ENCODE measurements at regions not wholly inside any gene's neighbourhood (a gene's known extent, or its start where the extent isn't known, plus 50 kb on each side); places are given as distances from the start of the nearest gene placed in this dataset.

GRCh38 chr2:121090088-121090715 is 194.8 kb downstream of the TFCP2L1 start:
- H3K36me3 ChIP-seq (ENCODE audit: control insufficient read depth in 3 of 3, insufficient read depth in 3 of 3, low read length in 3 of 3), result no peaks in the 10 kb centered on the region
- H3K9ac ChIP-seq (ENCODE audit: low read depth in 1 of 3, low read length in 3 of 3), result no peak overlapping the region
- H3K4me1 ChIP-seq (ENCODE audit: control insufficient read depth in 3 of 3, insufficient read depth in 3 of 3, low read length in 3 of 3), result peaks cover 0 to 5% (median 3%) of the 10 kb centered on the region in 3 donors
- no peaks in the 10 kb centered on the region for H3K9me3 ChIP-seq (ENCODE audit: control insufficient read depth in 3 of 3, low read length in 3 of 3)
- no peak overlapping the region for H3K27ac ChIP-seq (ENCODE audit: low read depth, low read length)
- H3K27me3 ChIP-seq (ENCODE audit: control insufficient read depth in 3 of 3, insufficient read depth in 3 of 3, low read length in 3 of 3), result peaks cover 0 to 10% (median 4%) of the 10 kb centered on the region in 3 donors
- H3K4me3 ChIP-seq (ENCODE audit: low read length in 3 of 3), result no peak overlapping the region

GRCh38 chr2:121092095-121092494 is 192.9 kb downstream of the TFCP2L1 start:
- H3K9me3 ChIP-seq (ENCODE audit: control insufficient read depth in 3 of 3, low read length in 3 of 3), result no peaks in the 10 kb centered on the region
- H3K36me3 ChIP-seq (ENCODE audit: control insufficient read depth in 3 of 3, insufficient read depth in 3 of 3, low read length in 3 of 3), result no peaks in the 10 kb centered on the region
- H3K27ac ChIP-seq (ENCODE audit: low read depth, low read length), result no peak overlapping the region
- H3K4me3 ChIP-seq (ENCODE audit: low read length in 3 of 3), result no peak overlapping the region
- peaks cover 0 to 5% (median 3%) of the 10 kb centered on the region in 3 donors for H3K4me1 ChIP-seq (ENCODE audit: control insufficient read depth in 3 of 3, insufficient read depth in 3 of 3, low read length in 3 of 3)
- H3K9ac ChIP-seq (ENCODE audit: low read depth in 1 of 3, low read length in 3 of 3), result no peak overlapping the region
- H3K27me3 ChIP-seq (ENCODE audit: control insufficient read depth in 3 of 3, insufficient read depth in 3 of 3, low read length in 3 of 3), result peaks cover 0 to 12% (median 4%) of the 10 kb centered on the region in 3 donors

GRCh38 chr2:121093692-121094091 is 191.3 kb downstream of the TFCP2L1 start:
- Histone ChIP-seq H3K27ac (ENCODE audit: low read depth, low read length) (no peak overlapping the region), H3K4me1 (ENCODE audit: control insufficient read depth in 3 of 3, insufficient read depth in 3 of 3, low read length in 3 of 3) (peaks cover 0 to 5% (median 3%) of the 10 kb centered on the region in 3 donors), H3K4me3 (ENCODE audit: low read length in 3 of 3) (no peak overlapping the region), H3K36me3 (ENCODE audit: control insufficient read depth in 3 of 3, insufficient read depth in 3 of 3, low read length in 3 of 3) (no peaks in the 10 kb centered on the region), H3K9ac (ENCODE audit: low read depth in 1 of 3, low read length in 3 of 3) (no peak overlapping the region), H3K27me3 (ENCODE audit: control insufficient read depth in 3 of 3, insufficient read depth in 3 of 3, low read length in 3 of 3) (peaks cover 0 to 12% (median 4%) of the 10 kb centered on the region in 3 donors), H3K9me3 (ENCODE audit: control insufficient read depth in 3 of 3, low read length in 3 of 3) (no peaks in the 10 kb centered on the region)

- no peak overlapping the region for H3K27ac ChIP-seq (ENCODE audit: low read depth, low read length)
- H3K9ac ChIP-seq (ENCODE audit: low read depth in 1 of 3, low read length in 3 of 3), result no peak overlapping the region
- H3K27me3 ChIP-seq (ENCODE audit: control insufficient read depth in 3 of 3, insufficient read depth in 3 of 3, low read length in 3 of 3), result peaks cover 0 to 8% (median 3%) of the 10 kb centered on the region in 3 donors
- H3K9me3 ChIP-seq (ENCODE audit: control insufficient read depth in 3 of 3, low read length in 3 of 3), result no peaks in the 10 kb centered on the region
- no peak overlapping the region for H3K4me3 ChIP-seq (ENCODE audit: low read length in 3 of 3)
- H3K36me3 ChIP-seq (ENCODE audit: control insufficient read depth in 3 of 3, insufficient read depth in 3 of 3, low read length in 3 of 3), result no peaks in the 10 kb centered on the region
- H3K4me1 ChIP-seq (ENCODE audit: control insufficient read depth in 3 of 3, insufficient read depth in 3 of 3, low read length in 3 of 3), result peaks cover 0 to 3% (median 2%) of the 10 kb centered on the region in 3 donors
Measured at GRCh38 chr2:121094101-121094500, 190.9 kb downstream of the TFCP2L1 start.

GRCh38 chr2:121094845-121095244 is 190.2 kb downstream of the TFCP2L1 start:
- H3K27me3 ChIP-seq (ENCODE audit: control insufficient read depth in 3 of 3, insufficient read depth in 3 of 3, low read length in 3 of 3), result peaks cover 0 to 5% (median 0%) of the 10 kb centered on the region in 3 donors
- H3K9me3 ChIP-seq (ENCODE audit: control insufficient read depth in 3 of 3, low read length in 3 of 3), result no peaks in the 10 kb centered on the region
- H3K36me3 ChIP-seq (ENCODE audit: control insufficient read depth in 3 of 3, insufficient read depth in 3 of 3, low read length in 3 of 3), result no peaks in the 10 kb centered on the region
- H3K27ac ChIP-seq (ENCODE audit: low read depth, low read length), result no peak overlapping the region
- H3K4me1 ChIP-seq (ENCODE audit: control insufficient read depth in 3 of 3, insufficient read depth in 3 of 3, low read length in 3 of 3), result peaks cover 0 to 3% (median 0%) of the 10 kb centered on the region in 3 donors
- H3K9ac ChIP-seq (ENCODE audit: low read depth in 1 of 3, low read length in 3 of 3), result no peak overlapping the region
- no peak overlapping the region for H3K4me3 ChIP-seq (ENCODE audit: low read length in 3 of 3)

- Histone ChIP-seq H3K4me1 (ENCODE audit: control insufficient read depth in 3 of 3, insufficient read depth in 3 of 3, low read length in 3 of 3) (peaks cover 0 to 3% (median 0%) of the 10 kb centered on the region in 3 donors), H3K4me3 (ENCODE audit: low read length in 3 of 3) (no peak overlapping the region), H3K9ac (ENCODE audit: low read depth in 1 of 3, low read length in 3 of 3) (no peak overlapping the region), H3K36me3 (ENCODE audit: control insufficient read depth in 3 of 3, insufficient read depth in 3 of 3, low read length in 3 of 3) (no peaks in the 10 kb centered on the region), H3K9me3 (ENCODE audit: control insufficient read depth in 3 of 3, low read length in 3 of 3) (no peaks in the 10 kb centered on the region), H3K27me3 (ENCODE audit: control insufficient read depth in 3 of 3, insufficient read depth in 3 of 3, low read length in 3 of 3) (peaks cover 0 to 2% (median under 1%) of the 10 kb centered on the region in 3 donors), H3K27ac (ENCODE audit: low read depth, low read length) (no peak overlapping the region)
Measured at GRCh38 chr2:121095257-121096080, 189.5 kb downstream of the TFCP2L1 start.

- H3K27me3 ChIP-seq (ENCODE audit: control insufficient read depth in 3 of 3, insufficient read depth in 3 of 3, low read length in 3 of 3), result peaks cover 0 to 9% (median 6%) of the 10 kb centered on the region in 3 donors
- H3K4me1 ChIP-seq (ENCODE audit: control insufficient read depth in 3 of 3, insufficient read depth in 3 of 3, low read length in 3 of 3), result peaks cover 0 to 3% (median 0%) of the 10 kb centered on the region in 3 donors
- H3K36me3 ChIP-seq (ENCODE audit: control insufficient read depth in 3 of 3, insufficient read depth in 3 of 3, low read length in 3 of 3), result no peaks in the 10 kb centered on the region
- no peak overlapping the region for H3K9ac ChIP-seq (ENCODE audit: low read depth in 1 of 3, low read length in 3 of 3)
- H3K4me3 ChIP-seq (ENCODE audit: low read length in 3 of 3), result no peak overlapping the region
- no peak overlapping the region for H3K27ac ChIP-seq (ENCODE audit: low read depth, low read length)
- no peaks in the 10 kb centered on the region for H3K9me3 ChIP-seq (ENCODE audit: control insufficient read depth in 3 of 3, low read length in 3 of 3)
Measured at GRCh38 chr2:121096611-121097010, 188.4 kb downstream of the TFCP2L1 start.

- H3K9me3 ChIP-seq (ENCODE audit: control insufficient read depth in 3 of 3, low read length in 3 of 3), result no peaks in the 10 kb centered on the region
Measured at GRCh38 chr2:121098556-121098955, 186.4 kb downstream of the TFCP2L1 start.

GRCh38 chr2:121099329-121100290 is 185.4 kb downstream of the TFCP2L1 start:
- peaks cover 0 to 25% (median 6%) of the 10 kb centered on the region in 3 donors for H3K27me3 ChIP-seq (ENCODE audit: control insufficient read depth in 3 of 3, insufficient read depth in 3 of 3, low read length in 3 of 3)
- H3K4me3 ChIP-seq (ENCODE audit: low read length in 3 of 3), result no peak overlapping the region
- no peaks in the 10 kb centered on the region for H3K36me3 ChIP-seq (ENCODE audit: control insufficient read depth in 3 of 3, insufficient read depth in 3 of 3, low read length in 3 of 3)
- H3K9ac ChIP-seq (ENCODE audit: low read depth in 1 of 3, low read length in 3 of 3), result no peak overlapping the region
- peaks cover 0 to 3% (median 0%) of the 10 kb centered on the region in 3 donors for H3K4me1 ChIP-seq (ENCODE audit: control insufficient read depth in 3 of 3, insufficient read depth in 3 of 3, low read length in 3 of 3)
- H3K27ac ChIP-seq (ENCODE audit: low read depth, low read length), result no peak overlapping the region
- H3K9me3 ChIP-seq (ENCODE audit: control insufficient read depth in 3 of 3, low read length in 3 of 3), result no peaks in the 10 kb centered on the region

More at GRCh38 chr2:121098556-121098955, 186.4 kb downstream of the TFCP2L1 start:
- Histone ChIP-seq H3K4me1 (ENCODE audit: control insufficient read depth in 3 of 3, insufficient read depth in 3 of 3, low read length in 3 of 3) (peaks cover 0 to 3% (median 0%) of the 10 kb centered on the region in 3 donors), H3K4me3 (ENCODE audit: low read length in 3 of 3) (no peak overlapping the region), H3K27me3 (ENCODE audit: control insufficient read depth in 3 of 3, insufficient read depth in 3 of 3, low read length in 3 of 3) (peaks cover 0 to 15% (median 6%) of the 10 kb centered on the region in 3 donors), H3K36me3 (ENCODE audit: control insufficient read depth in 3 of 3, insufficient read depth in 3 of 3, low read length in 3 of 3) (no peaks in the 10 kb centered on the region), H3K9ac (ENCODE audit: low read depth in 1 of 3, low read length in 3 of 3) (no peak overlapping the region), H3K27ac (ENCODE audit: low read depth, low read length) (no peak overlapping the region)

Measured in skeletal muscle tissue (tissue), 3 donors.